ENCODE measurements at regions not wholly inside any gene's neighbourhood (a gene's known extent, or its start where the extent isn't known, plus 50 kb on each side); places are given as distances from the start of the nearest gene placed in this dataset.

- intact Hi-C loops (cut with DNase I, micrococcal nuclease): no loop called here
- Histone ChIP-seq H3K9me3 (no peaks in the 10 kb centered on the region), H3K4me1 (ENCODE audit: low read depth) (no peaks in the 10 kb centered on the region), H3K36me3 (ENCODE audit: low read depth) (no peaks in the 10 kb centered on the region), H3K4me3 (no peak overlapping the region)
- ATAC-seq (no peak), DNase-seq (no peak)
- no peak for TF ChIP-seq CTCF (IDR thresholded peaks at IDR 0.05)
Observed at GRCh38 chr3:153080778-153081240, 81.2 kb upstream of the RAP2B start.

- no peak for TF ChIP-seq CTCF (IDR thresholded peaks at IDR 0.05)
- H3K4me1 ChIP-seq (ENCODE audit: low read depth): no peaks in the 10 kb centered on the region
- H3K4me3 ChIP-seq: no peak overlapping the region
- intact Hi-C loops (cut with DNase I, micrococcal nuclease): no loop called here
- H3K9me3 ChIP-seq: no peaks in the 10 kb centered on the region
- ATAC-seq: no peak
- no peak for DNase-seq
- H3K36me3 ChIP-seq (ENCODE audit: low read depth): no peaks in the 10 kb centered on the region
Observed at GRCh38 chr3:153084431-153084830, 77.6 kb upstream of the RAP2B start.

GRCh38 chr3:153087595-153088566 lies 74.1 kb upstream of the RAP2B start:
- Histone ChIP-seq H3K4me1 (ENCODE audit: low read depth) (no peaks in the 10 kb centered on the region), H3K4me3 (no peak overlapping the region), H3K36me3 (ENCODE audit: low read depth) (no peaks in the 10 kb centered on the region), H3K9me3 (no peaks in the 10 kb centered on the region)
- TF ChIP-seq CTCF (IDR thresholded peaks at IDR 0.05): no peak
- no peak for DNase-seq
- intact Hi-C loops (cut with DNase I, micrococcal nuclease): no loop called here
- no peak for ATAC-seq

GRCh38 chr3:153089620-153090019 lies 72.4 kb upstream of the RAP2B start:
- no peaks in the 10 kb centered on the region for H3K36me3 ChIP-seq (ENCODE audit: low read depth)
- no peak for TF ChIP-seq CTCF (IDR thresholded peaks at IDR 0.05)
- H3K4me1 ChIP-seq (ENCODE audit: low read depth): no peaks in the 10 kb centered on the region
- no peak for ATAC-seq
- no peaks in the 10 kb centered on the region for H3K9me3 ChIP-seq
- no peak for DNase-seq
- intact Hi-C loops (cut with DNase I, micrococcal nuclease): no loop called here
- no peak overlapping the region for H3K4me3 ChIP-seq

- no peak for TF ChIP-seq CTCF (IDR thresholded peaks at IDR 0.05)
- Histone ChIP-seq H3K4me1 (ENCODE audit: low read depth) (peaks cover 4% of the 10 kb centered on the region), H3K9me3 (no peaks in the 10 kb centered on the region), H3K36me3 (ENCODE audit: low read depth) (no peaks in the 10 kb centered on the region), H3K4me3 (no peak overlapping the region)
- DNase-seq (no peak), ATAC-seq (no peak)
- intact Hi-C loops (cut with DNase I, micrococcal nuclease): no loop called here
Observed at GRCh38 chr3:153090973-153091372, 71.1 kb upstream of the RAP2B start.

Data from mucosa of descending colon (tissue), 3 donors.